ENCODE measurements at regions not wholly inside any gene's neighbourhood (a gene's known extent, or its start where the extent isn't known, plus 50 kb on each side); places are given as distances from the start of the nearest gene placed in this dataset.

- no TSS peak for BruUV-seq (replicated peaks)
- no peak for TF ChIP-seq CTCF (IDR thresholded peaks at IDR 0.05; ENCODE audit: unreplicated experiment)
- POLR2A ChIA-PET, result no interaction called here
- Mint-ChIP-seq H3K36me3 (ENCODE audit: insufficient read depth, unreplicated experiment) (no peaks in the 10 kb centered on the region), H3K27ac (ENCODE audit: low read depth, unreplicated experiment) (no peak overlapping the region), H3K9me3 (ENCODE audit: unreplicated experiment) (peaks cover 6% of the 10 kb centered on the region), H3K4me1 (ENCODE audit: insufficient read depth, unreplicated experiment) (peaks cover 12% of the 10 kb centered on the region), H3K4me3 (ENCODE audit: unreplicated experiment) (no peak overlapping the region), H3K27me3 (ENCODE audit: insufficient read depth, unreplicated experiment) (no peaks in the 10 kb centered on the region)
- DNase-seq (ENCODE audit: unreplicated experiment), result no peak
- CTCF ChIA-PET, result interaction anchor here (0.6 kb wide), 1 partner anchor 12 kb away, joined by 3 read pairs; no protein-coding TSS in a partner anchor
- intact Hi-C loops (cut with micrococcal nuclease), result no loop called here
These were observed 214.5 kb upstream of the SFRP2 start for GRCh38 chr4:154003378-154003777.

- CTCF ChIA-PET, result interaction anchor here (0.5 kb wide), 1 partner anchor 166 kb away, joined by 3 read pairs; no protein-coding TSS in a partner anchor
- Mint-ChIP-seq H3K27ac (ENCODE audit: low read depth, unreplicated experiment) (no peak overlapping the region), H3K9me3 (ENCODE audit: unreplicated experiment) (no peaks in the 10 kb centered on the region), H3K4me1 (ENCODE audit: insufficient read depth, unreplicated experiment) (peaks cover 12% of the 10 kb centered on the region), H3K4me3 (ENCODE audit: unreplicated experiment) (no peak overlapping the region), H3K36me3 (ENCODE audit: insufficient read depth, unreplicated experiment) (no peaks in the 10 kb centered on the region), H3K27me3 (ENCODE audit: insufficient read depth, unreplicated experiment) (no peaks in the 10 kb centered on the region)
- TF ChIP-seq CTCF (IDR thresholded peaks at IDR 0.05; ENCODE audit: unreplicated experiment), result no peak
- BruUV-seq (replicated peaks), result no TSS peak
- POLR2A ChIA-PET, result no interaction called here
- intact Hi-C loops (cut with micrococcal nuclease), result no loop called here
- no peak for DNase-seq (ENCODE audit: unreplicated experiment)
These were observed 212.3 kb upstream of the SFRP2 start for GRCh38 chr4:154001193-154001592.

- Mint-ChIP-seq H3K27me3 (ENCODE audit: insufficient read depth, unreplicated experiment) (no peaks in the 10 kb centered on the region), H3K27ac (ENCODE audit: low read depth, unreplicated experiment) (no peak overlapping the region), H3K4me3 (ENCODE audit: unreplicated experiment) (no peak overlapping the region), H3K36me3 (ENCODE audit: insufficient read depth, unreplicated experiment) (no peaks in the 10 kb centered on the region), H3K4me1 (ENCODE audit: insufficient read depth, unreplicated experiment) (no peaks in the 10 kb centered on the region), H3K9me3 (ENCODE audit: unreplicated experiment) (no peaks in the 10 kb centered on the region)
- ChIA-PET CTCF (no interaction called here), POLR2A (no interaction called here)
- intact Hi-C loops (cut with micrococcal nuclease), result no loop called here
- DNase-seq (ENCODE audit: unreplicated experiment), result no peak
- TF ChIP-seq CTCF (IDR thresholded peaks at IDR 0.05; ENCODE audit: unreplicated experiment), result no peak
- no TSS peak for BruUV-seq (replicated peaks)
These were observed 208.6 kb upstream of the SFRP2 start for GRCh38 chr4:153997516-153997915.

GRCh38 chr4:153989505-153989904, 200.6 kb upstream of the SFRP2 start:
- Mint-ChIP-seq H3K4me3 (ENCODE audit: unreplicated experiment) (no peak overlapping the region), H3K4me1 (ENCODE audit: insufficient read depth, unreplicated experiment) (peaks cover 5% of the 10 kb centered on the region), H3K9me3 (ENCODE audit: unreplicated experiment) (no peaks in the 10 kb centered on the region), H3K36me3 (ENCODE audit: insufficient read depth, unreplicated experiment) (no peaks in the 10 kb centered on the region), H3K27me3 (ENCODE audit: insufficient read depth, unreplicated experiment) (no peaks in the 10 kb centered on the region), H3K27ac (ENCODE audit: low read depth, unreplicated experiment) (no peak overlapping the region)
- no peak for TF ChIP-seq CTCF (IDR thresholded peaks at IDR 0.05; ENCODE audit: unreplicated experiment)
- CTCF ChIA-PET, result no interaction called here
- no peak for DNase-seq (ENCODE audit: unreplicated experiment)
- no TSS peak for BruUV-seq (replicated peaks)
- POLR2A ChIA-PET, result no interaction called here
- intact Hi-C loops (cut with micrococcal nuclease), result no loop called here
